HL-60 (cell line): ENCODE measurements at regions not wholly inside any gene's neighbourhood (a gene's known extent, or its start where the extent isn't known, plus 50 kb on each side); places are given as distances from the start of the nearest gene placed in this dataset.

Source experiments
- GABPA ChIP-seq: IDR thresholded peaks from 2 replicates; pipeline ENCODE4 v1.6.1; 2012; ENCODE audit warnings: low read depth
- POLR2AphosphoS5 ChIP-seq: IDR thresholded peaks from 2 replicates; pipeline ENCODE4 v1.6.1; 2012; ENCODE audit warnings: low read depth
- REST ChIP-seq: IDR thresholded peaks from 2 replicates; pipeline ENCODE4 v1.6.1; 2012; ENCODE audit warnings: low read depth; ENCODE audit not compliant: insufficient replicate concordance
- TF ChIP-seq, protein P1 (sequence below): IDR thresholded peaks from one replicate; pipeline ENCODE4 v1.5.1; 2011; ENCODE audit warnings: low read length, control low read depth, inconsistent platforms; ENCODE audit not compliant: insufficient read depth

DNA sequence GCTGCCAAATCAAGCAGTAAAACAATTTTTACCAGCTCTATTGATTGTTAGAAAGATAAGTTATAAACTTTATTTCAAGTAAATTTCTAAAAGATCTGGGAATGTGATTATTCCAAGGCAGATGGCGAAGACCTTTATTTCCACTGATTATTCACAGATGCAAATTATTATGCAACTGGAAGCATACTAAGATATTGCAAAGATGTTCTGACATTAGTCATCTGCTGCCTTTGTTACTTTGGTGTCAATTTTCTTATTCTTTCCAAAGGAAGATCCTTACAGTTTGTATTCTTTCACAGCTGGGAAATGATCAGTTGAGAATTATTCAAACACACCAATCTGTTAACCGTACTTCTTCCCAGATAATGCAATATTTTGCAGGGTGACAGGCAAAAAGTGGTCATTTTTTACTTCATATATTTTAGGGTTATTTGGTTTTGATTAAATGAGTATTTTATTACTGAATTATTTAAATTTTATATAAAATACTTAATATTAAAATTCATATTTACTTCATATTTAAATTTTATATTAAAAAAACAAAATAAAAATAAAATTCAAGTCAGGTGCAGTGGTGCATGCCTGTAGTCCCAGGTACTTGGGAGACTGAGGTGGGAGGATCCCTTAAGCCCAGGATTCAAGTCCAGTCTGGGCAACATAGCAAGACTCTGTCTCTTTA lies 171.3 kb downstream of the FZD1 start:
- TF ChIP-seq, protein P1, sequence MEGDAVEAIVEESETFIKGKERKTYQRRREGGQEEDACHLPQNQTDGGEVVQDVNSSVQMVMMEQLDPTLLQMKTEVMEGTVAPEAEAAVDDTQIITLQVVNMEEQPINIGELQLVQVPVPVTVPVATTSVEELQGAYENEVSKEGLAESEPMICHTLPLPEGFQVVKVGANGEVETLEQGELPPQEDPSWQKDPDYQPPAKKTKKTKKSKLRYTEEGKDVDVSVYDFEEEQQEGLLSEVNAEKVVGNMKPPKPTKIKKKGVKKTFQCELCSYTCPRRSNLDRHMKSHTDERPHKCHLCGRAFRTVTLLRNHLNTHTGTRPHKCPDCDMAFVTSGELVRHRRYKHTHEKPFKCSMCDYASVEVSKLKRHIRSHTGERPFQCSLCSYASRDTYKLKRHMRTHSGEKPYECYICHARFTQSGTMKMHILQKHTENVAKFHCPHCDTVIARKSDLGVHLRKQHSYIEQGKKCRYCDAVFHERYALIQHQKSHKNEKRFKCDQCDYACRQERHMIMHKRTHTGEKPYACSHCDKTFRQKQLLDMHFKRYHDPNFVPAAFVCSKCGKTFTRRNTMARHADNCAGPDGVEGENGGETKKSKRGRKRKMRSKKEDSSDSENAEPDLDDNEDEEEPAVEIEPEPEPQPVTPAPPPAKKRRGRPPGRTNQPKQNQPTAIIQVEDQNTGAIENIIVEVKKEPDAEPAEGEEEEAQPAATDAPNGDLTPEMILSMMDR, result no peak
- TF ChIP-seq POLR2AphosphoS5, result no peak
- TF ChIP-seq GABPA, result no peak
- no peak for TF ChIP-seq REST
